ENCODE measurements at regions not wholly inside any gene's neighbourhood (a gene's known extent, or its start where the extent isn't known, plus 50 kb on each side); places are given as distances from the start of the nearest gene placed in this dataset.

DNA sequence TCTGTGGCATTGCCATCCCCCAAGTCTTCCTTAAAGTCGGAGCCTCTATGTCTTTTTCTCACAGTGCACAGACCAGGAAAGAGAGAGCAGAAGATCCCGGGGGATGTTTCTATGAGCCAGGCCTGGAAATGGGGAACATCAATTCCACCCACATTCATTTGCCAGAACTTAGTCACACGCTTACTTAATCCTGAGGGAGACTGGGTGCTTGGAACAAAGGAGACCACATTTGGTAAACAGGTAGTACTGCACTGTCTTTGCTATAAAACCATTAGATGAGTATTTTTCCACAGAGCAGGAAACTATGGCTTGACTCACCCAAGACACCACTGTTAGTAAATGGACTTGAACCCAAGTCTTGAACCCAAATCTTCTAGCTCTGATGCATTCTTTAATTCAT lies 60.7 kb upstream of the CTTNBP2NL start:
- Mint-ChIP-seq H3K4me1 (ENCODE audit: low read depth) (peaks cover 6% of the 10 kb centered on the region), H3K36me3 (ENCODE audit: low read depth) (no peaks in the 10 kb centered on the region), H3K4me3 (no peak overlapping the region), H3K9me3 (no peaks in the 10 kb centered on the region), H3K27me3 (ENCODE audit: low read depth) (peaks cover 43% of the 10 kb centered on the region), H3K27ac (no peak overlapping the region)
- DNase-seq (ENCODE audit: low spot score) = no peak

- Mint-ChIP-seq H3K27ac (no peak overlapping the region), H3K9me3 (no peaks in the 10 kb centered on the region), H3K4me1 (ENCODE audit: low read depth) (peaks cover 6% of the 10 kb centered on the region), H3K4me3 (peak overlapping the region; percentile 1), H3K27me3 (ENCODE audit: low read depth) (peaks cover 42% of the 10 kb centered on the region), H3K36me3 (ENCODE audit: low read depth) (no peaks in the 10 kb centered on the region)
- no peak for DNase-seq (ENCODE audit: low spot score)
These were observed 58.9 kb upstream of the CTTNBP2NL start for GRCh38 chr1:112337028-112337531.

DNA sequence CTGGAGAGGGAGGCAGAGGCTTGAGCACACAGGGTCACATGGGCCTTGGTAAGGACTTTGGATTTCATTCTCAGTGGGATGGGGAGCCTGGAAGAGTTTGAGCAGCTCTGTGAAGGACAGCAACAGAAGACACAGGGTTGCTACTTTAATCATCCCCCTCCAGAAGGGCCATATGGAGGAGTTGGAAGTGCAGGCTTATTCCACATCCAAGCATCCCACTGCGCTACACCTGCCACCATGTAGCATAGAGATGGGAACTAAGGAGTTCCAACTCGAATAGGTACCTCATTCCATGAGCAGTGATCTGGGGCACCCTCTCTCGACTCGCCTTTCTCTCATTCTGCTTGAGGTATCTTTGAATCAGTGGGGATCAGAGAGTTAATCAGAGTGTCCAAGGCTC lies 54.0 kb upstream of the CTTNBP2NL start:
- peaks cover 30% of the 10 kb centered on the region for H3K27me3 Mint-ChIP-seq (ENCODE audit: low read depth)
- no peak for DNase-seq (ENCODE audit: low spot score)
- no peak overlapping the region for H3K27ac Mint-ChIP-seq
- H3K9me3 Mint-ChIP-seq = no peaks in the 10 kb centered on the region
- no peaks in the 10 kb centered on the region for H3K36me3 Mint-ChIP-seq (ENCODE audit: low read depth)
- H3K4me3 Mint-ChIP-seq = no peak overlapping the region
- peaks cover 20% of the 10 kb centered on the region for H3K4me1 Mint-ChIP-seq (ENCODE audit: low read depth)

DNA sequence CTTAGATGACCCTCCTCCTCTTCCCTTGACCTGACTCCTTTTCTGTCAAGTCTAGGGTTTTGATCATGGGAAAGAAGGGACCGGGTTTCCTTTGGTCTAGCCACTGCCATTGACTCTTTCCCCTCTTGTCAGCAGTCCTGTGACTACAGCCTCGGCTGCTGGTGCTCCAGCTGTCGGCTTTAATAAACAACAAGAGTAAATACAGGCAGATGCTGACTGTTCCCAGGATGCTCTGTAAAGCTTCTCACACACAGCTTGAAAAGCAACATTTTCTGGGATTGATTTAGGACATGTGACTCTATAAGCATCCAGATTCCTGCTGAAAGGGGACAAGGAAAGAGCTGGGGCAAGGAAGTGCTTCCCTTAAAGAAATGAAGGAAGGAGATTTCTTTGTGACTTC lies 53.5 kb upstream of the CTTNBP2NL start:
- Mint-ChIP-seq H3K36me3 (ENCODE audit: low read depth) (no peaks in the 10 kb centered on the region), H3K27me3 (ENCODE audit: low read depth) (peaks cover 27% of the 10 kb centered on the region), H3K4me3 (no peak overlapping the region), H3K9me3 (no peaks in the 10 kb centered on the region), H3K4me1 (ENCODE audit: low read depth) (peaks cover 17% of the 10 kb centered on the region), H3K27ac (no peak overlapping the region)
- no peak for DNase-seq (ENCODE audit: low spot score)

- H3K4me1 Mint-ChIP-seq (ENCODE audit: low read depth) = peaks cover 17% of the 10 kb centered on the region
- peak; percentile 4 for DNase-seq (ENCODE audit: low spot score)
- H3K27me3 Mint-ChIP-seq (ENCODE audit: low read depth) = peaks cover 12% of the 10 kb centered on the region
- peak overlapping the region; percentile 69 for H3K4me3 Mint-ChIP-seq
- peak overlapping the region; percentile 76 for H3K27ac Mint-ChIP-seq
- no peaks in the 10 kb centered on the region for H3K36me3 Mint-ChIP-seq (ENCODE audit: low read depth)
- no peaks in the 10 kb centered on the region for H3K9me3 Mint-ChIP-seq
These were observed 51.1 kb upstream of the CTTNBP2NL start for GRCh38 chr1:112344754-112345423.
